ENCODE measurements at regions not wholly inside any gene's neighbourhood (a gene's known extent, or its start where the extent isn't known, plus 50 kb on each side); places are given as distances from the start of the nearest gene placed in this dataset.

DNA sequence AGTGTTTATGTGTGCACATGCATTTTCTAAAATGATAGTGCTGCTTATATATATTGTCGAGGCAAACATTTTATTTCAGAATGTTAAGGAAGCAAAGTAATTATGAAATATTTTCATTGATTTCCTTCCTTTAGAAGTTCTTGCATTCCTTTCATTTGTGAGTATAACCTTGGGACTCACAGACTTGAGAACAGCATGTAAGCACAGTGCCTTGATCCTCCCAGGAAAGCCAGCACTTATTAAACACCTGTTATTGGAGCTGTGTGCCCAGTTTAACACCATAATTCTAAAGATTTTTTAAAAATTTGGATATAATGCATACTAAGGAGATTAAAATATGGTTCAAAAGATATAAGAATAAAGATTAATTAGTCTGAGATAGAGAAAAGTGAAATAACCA, 554.4 kb upstream of the FAM98A start (continued):
- TF ChIP-seq, protein P1, sequence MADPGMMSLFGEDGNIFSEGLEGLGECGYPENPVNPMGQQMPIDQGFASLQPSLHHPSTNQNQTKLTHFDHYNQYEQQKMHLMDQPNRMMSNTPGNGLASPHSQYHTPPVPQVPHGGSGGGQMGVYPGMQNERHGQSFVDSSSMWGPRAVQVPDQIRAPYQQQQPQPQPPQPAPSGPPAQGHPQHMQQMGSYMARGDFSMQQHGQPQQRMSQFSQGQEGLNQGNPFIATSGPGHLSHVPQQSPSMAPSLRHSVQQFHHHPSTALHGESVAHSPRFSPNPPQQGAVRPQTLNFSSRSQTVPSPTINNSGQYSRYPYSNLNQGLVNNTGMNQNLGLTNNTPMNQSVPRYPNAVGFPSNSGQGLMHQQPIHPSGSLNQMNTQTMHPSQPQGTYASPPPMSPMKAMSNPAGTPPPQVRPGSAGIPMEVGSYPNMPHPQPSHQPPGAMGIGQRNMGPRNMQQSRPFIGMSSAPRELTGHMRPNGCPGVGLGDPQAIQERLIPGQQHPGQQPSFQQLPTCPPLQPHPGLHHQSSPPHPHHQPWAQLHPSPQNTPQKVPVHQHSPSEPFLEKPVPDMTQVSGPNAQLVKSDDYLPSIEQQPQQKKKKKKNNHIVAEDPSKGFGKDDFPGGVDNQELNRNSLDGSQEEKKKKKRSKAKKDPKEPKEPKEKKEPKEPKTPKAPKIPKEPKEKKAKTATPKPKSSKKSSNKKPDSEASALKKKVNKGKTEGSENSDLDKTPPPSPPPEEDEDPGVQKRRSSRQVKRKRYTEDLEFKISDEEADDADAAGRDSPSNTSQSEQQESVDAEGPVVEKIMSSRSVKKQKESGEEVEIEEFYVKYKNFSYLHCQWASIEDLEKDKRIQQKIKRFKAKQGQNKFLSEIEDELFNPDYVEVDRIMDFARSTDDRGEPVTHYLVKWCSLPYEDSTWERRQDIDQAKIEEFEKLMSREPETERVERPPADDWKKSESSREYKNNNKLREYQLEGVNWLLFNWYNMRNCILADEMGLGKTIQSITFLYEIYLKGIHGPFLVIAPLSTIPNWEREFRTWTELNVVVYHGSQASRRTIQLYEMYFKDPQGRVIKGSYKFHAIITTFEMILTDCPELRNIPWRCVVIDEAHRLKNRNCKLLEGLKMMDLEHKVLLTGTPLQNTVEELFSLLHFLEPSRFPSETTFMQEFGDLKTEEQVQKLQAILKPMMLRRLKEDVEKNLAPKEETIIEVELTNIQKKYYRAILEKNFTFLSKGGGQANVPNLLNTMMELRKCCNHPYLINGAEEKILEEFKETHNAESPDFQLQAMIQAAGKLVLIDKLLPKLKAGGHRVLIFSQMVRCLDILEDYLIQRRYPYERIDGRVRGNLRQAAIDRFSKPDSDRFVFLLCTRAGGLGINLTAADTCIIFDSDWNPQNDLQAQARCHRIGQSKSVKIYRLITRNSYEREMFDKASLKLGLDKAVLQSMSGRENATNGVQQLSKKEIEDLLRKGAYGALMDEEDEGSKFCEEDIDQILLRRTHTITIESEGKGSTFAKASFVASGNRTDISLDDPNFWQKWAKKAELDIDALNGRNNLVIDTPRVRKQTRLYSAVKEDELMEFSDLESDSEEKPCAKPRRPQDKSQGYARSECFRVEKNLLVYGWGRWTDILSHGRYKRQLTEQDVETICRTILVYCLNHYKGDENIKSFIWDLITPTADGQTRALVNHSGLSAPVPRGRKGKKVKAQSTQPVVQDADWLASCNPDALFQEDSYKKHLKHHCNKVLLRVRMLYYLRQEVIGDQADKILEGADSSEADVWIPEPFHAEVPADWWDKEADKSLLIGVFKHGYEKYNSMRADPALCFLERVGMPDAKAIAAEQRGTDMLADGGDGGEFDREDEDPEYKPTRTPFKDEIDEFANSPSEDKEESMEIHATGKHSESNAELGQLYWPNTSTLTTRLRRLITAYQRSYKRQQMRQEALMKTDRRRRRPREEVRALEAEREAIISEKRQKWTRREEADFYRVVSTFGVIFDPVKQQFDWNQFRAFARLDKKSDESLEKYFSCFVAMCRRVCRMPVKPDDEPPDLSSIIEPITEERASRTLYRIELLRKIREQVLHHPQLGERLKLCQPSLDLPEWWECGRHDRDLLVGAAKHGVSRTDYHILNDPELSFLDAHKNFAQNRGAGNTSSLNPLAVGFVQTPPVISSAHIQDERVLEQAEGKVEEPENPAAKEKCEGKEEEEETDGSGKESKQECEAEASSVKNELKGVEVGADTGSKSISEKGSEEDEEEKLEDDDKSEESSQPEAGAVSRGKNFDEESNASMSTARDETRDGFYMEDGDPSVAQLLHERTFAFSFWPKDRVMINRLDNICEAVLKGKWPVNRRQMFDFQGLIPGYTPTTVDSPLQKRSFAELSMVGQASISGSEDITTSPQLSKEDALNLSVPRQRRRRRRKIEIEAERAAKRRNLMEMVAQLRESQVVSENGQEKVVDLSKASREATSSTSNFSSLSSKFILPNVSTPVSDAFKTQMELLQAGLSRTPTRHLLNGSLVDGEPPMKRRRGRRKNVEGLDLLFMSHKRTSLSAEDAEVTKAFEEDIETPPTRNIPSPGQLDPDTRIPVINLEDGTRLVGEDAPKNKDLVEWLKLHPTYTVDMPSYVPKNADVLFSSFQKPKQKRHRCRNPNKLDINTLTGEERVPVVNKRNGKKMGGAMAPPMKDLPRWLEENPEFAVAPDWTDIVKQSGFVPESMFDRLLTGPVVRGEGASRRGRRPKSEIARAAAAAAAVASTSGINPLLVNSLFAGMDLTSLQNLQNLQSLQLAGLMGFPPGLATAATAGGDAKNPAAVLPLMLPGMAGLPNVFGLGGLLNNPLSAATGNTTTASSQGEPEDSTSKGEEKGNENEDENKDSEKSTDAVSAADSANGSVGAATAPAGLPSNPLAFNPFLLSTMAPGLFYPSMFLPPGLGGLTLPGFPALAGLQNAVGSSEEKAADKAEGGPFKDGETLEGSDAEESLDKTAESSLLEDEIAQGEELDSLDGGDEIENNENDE (IDR thresholded peaks at IDR 0.05; ENCODE audit: insufficient replicate concordance, low read length): no peak
- TF ChIP-seq SP1 (IDR thresholded peaks at IDR 0.05; ENCODE audit: low read depth, low read length) (no peak), ZNF274 (IDR thresholded peaks at IDR 0.05; ENCODE audit: borderline replicate concordance, extremely low read depth, low read length) (no peak), YY1 (IDR thresholded peaks at IDR 0.05; ENCODE audit: low read depth, low read length) (no peak), CEBPB (IDR thresholded peaks at IDR 0.05; ENCODE audit: low read depth, low read length) (no peak), TBP (IDR thresholded peaks at IDR 0.05; ENCODE audit: low read depth, low read length) (no peak), NRF1 (IDR thresholded peaks at IDR 0.05; ENCODE audit: low read depth, low read length) (no peak), TCF12 (IDR thresholded peaks at IDR 0.05; ENCODE audit: low read depth, low read length) (no peak), POU5F1 (IDR thresholded peaks at IDR 0.05; ENCODE audit: low read depth, low read length) (no peak), JUN (IDR thresholded peaks at IDR 0.05; ENCODE audit: low read depth, low read length) (no peak), PHF8 (conservative IDR thresholded peaks at IDR 0.05; ENCODE audit: low read depth, low read length) (no peak), SP4 (IDR thresholded peaks at IDR 0.05; ENCODE audit: low read length) (no peak)
- TF ChIP-seq, protein P2, sequence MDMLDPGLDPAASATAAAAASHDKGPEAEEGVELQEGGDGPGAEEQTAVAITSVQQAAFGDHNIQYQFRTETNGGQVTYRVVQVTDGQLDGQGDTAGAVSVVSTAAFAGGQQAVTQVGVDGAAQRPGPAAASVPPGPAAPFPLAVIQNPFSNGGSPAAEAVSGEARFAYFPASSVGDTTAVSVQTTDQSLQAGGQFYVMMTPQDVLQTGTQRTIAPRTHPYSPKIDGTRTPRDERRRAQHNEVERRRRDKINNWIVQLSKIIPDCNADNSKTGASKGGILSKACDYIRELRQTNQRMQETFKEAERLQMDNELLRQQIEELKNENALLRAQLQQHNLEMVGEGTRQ (IDR thresholded peaks at IDR 0.05; ENCODE audit: low read length): no peak

All from H1 (cell line).